ENCODE measurements at regions not wholly inside any gene's neighbourhood (a gene's known extent, or its start where the extent isn't known, plus 50 kb on each side); places are given as distances from the start of the nearest gene placed in this dataset.

DNA sequence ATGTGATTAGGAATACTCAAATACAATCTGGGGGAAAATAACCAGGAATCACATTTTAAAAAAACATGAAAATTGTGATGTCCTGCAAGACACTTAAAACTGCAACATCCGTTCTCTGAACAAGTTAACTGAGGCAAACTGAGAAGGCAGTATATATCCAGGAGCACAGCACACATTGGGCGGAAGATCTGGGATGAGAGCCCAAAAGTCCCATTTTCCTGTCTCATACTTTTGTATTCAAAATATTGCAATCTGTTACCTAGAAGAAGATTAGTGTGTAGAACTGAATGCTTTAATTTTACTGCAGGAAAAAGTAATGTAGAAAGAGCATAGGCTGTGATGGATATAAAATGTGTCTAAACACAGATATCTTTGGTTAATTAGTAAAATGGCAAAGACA is 276.8 kb upstream of the FANCL start:
- no peak for TF ChIP-seq CTCF (IDR thresholded peaks at IDR 0.05; ENCODE audit: borderline replicate concordance, extremely low read depth, low read length, poor library complexity, severe bottlenecking)
- TF ChIP-seq EZH2 (IDR thresholded peaks at IDR 0.05; ENCODE audit: borderline replicate concordance, low read depth, low read length, severe bottlenecking) = no peak
- Histone ChIP-seq H3K4me3 (ENCODE audit: low read depth in 1 of 2, low read length in 2 of 2) (no peak overlapping the region), H3K4me1 (ENCODE audit: insufficient read depth, low read length) (peaks cover 16% of the 10 kb centered on the region), H3K4me2 (ENCODE audit: insufficient read depth, low read length) (no peak overlapping the region), H3K9me3 (ENCODE audit: insufficient read depth, low read length, severe bottlenecking) (no peaks in the 10 kb centered on the region), H3K27ac (ENCODE audit: low read length) (no peak overlapping the region), H4K20me1 (ENCODE audit: insufficient read depth, low read length) (no peaks in the 10 kb centered on the region), H3K79me2 (ENCODE audit: insufficient read depth, low read length) (no peaks in the 10 kb centered on the region), H2AFZ (ENCODE audit: low read depth, low read length) (no peak overlapping the region), H3K9ac (ENCODE audit: low read depth, low read length) (no peak overlapping the region), H3K36me3 (ENCODE audit: insufficient read depth, low read length) (no peaks in the 10 kb centered on the region), H3K27me3 (ENCODE audit: insufficient read depth, low read length, poor library complexity) (no peaks in the 10 kb centered on the region)
- no peak for ATAC-seq (ENCODE audit: insufficient read depth, low read depth)
- no peak for DNase-seq

DNA sequence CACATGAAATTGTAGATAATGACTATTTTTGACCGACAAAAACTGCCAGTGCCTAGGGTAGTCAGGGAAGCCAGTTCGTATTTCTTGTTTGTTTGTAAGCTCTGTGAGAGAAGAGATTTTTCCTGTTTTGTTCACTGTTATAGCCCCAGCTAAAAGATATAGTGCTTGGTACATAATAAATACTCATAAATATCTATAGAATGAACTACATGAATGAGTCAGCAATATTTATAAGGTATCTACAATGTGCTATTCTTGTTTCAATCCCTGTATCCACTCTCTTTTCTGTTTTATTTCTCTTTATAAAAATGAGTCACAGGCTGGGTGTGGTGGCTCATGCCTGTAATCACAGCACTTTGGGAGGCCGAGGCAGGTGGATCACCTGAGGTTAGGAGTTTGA is 275.6 kb upstream of the FANCL start:
- H3K27me3 ChIP-seq (ENCODE audit: insufficient read depth, low read length, poor library complexity) = no peaks in the 10 kb centered on the region
- no peak for ATAC-seq (ENCODE audit: insufficient read depth, low read depth)
- H3K79me2 ChIP-seq (ENCODE audit: insufficient read depth, low read length) = no peaks in the 10 kb centered on the region
- H4K20me1 ChIP-seq (ENCODE audit: insufficient read depth, low read length) = no peaks in the 10 kb centered on the region
- 0 out of 2 replicates have a peak overlapping the region, but pooled peaks have one; percentile 11 for H2AFZ ChIP-seq (ENCODE audit: low read depth, low read length)
- peak overlapping the region; percentile 58; the same call in 1 of the 2 replicates for H3K27ac ChIP-seq (ENCODE audit: low read length)
- TF ChIP-seq CTCF (IDR thresholded peaks at IDR 0.05; ENCODE audit: borderline replicate concordance, extremely low read depth, low read length, poor library complexity, severe bottlenecking) = no peak
- TF ChIP-seq EZH2 (IDR thresholded peaks at IDR 0.05; ENCODE audit: borderline replicate concordance, low read depth, low read length, severe bottlenecking) = no peak
- no peaks in the 10 kb centered on the region for H3K9me3 ChIP-seq (ENCODE audit: insufficient read depth, low read length, severe bottlenecking)
- no peaks in the 10 kb centered on the region for H3K36me3 ChIP-seq (ENCODE audit: insufficient read depth, low read length)
- H3K9ac ChIP-seq (ENCODE audit: low read depth, low read length) = no peak overlapping the region
- peaks cover 16% of the 10 kb centered on the region for H3K4me1 ChIP-seq (ENCODE audit: insufficient read depth, low read length)
- no peak overlapping the region for H3K4me3 ChIP-seq (ENCODE audit: low read depth in 1 of 2, low read length in 2 of 2)
- H3K4me2 ChIP-seq (ENCODE audit: insufficient read depth, low read length) = no peak overlapping the region
- no peak for DNase-seq

- H3K4me1 ChIP-seq (ENCODE audit: insufficient read depth, low read length) = peaks cover 16% of the 10 kb centered on the region
These were observed 274.9 kb upstream of the FANCL start for GRCh38 chr2:58515827-58516573.

More at GRCh38 chr2:58515827-58516573, 274.9 kb upstream of the FANCL start:
- Histone ChIP-seq H3K79me2 (ENCODE audit: insufficient read depth, low read length) (no peaks in the 10 kb centered on the region), H3K36me3 (ENCODE audit: insufficient read depth, low read length) (no peaks in the 10 kb centered on the region), H3K9me3 (ENCODE audit: insufficient read depth, low read length, severe bottlenecking) (no peaks in the 10 kb centered on the region), H3K4me2 (ENCODE audit: insufficient read depth, low read length) (peak overlapping the region; percentile 9; the same call in 1 of the 2 replicates), H3K27me3 (ENCODE audit: insufficient read depth, low read length, poor library complexity) (no peaks in the 10 kb centered on the region), H3K4me3 (ENCODE audit: low read depth in 1 of 2, low read length in 2 of 2) (no peak overlapping the region), H3K27ac (ENCODE audit: low read length) (peak overlapping the region; percentile 58; the same call in 1 of the 2 replicates), H2AFZ (ENCODE audit: low read depth, low read length) (peak overlapping the region; percentile 48), H3K9ac (ENCODE audit: low read depth, low read length) (no peak overlapping the region), H4K20me1 (ENCODE audit: insufficient read depth, low read length) (no peaks in the 10 kb centered on the region)
- no peak for TF ChIP-seq CTCF (IDR thresholded peaks at IDR 0.05; ENCODE audit: borderline replicate concordance, extremely low read depth, low read length, poor library complexity, severe bottlenecking)
- no peak for TF ChIP-seq EZH2 (IDR thresholded peaks at IDR 0.05; ENCODE audit: borderline replicate concordance, low read depth, low read length, severe bottlenecking)
- peak; percentile 40 for DNase-seq
- ATAC-seq (ENCODE audit: insufficient read depth, low read depth) = peak; percentile 87
